Fibroblast of lung (primary cell): ENCODE measurements at regions not wholly inside any gene's neighbourhood (a gene's known extent, or its start where the extent isn't known, plus 50 kb on each side); places are given as distances from the start of the nearest gene placed in this dataset.

Experiments used
- EZH2 ChIP-seq: IDR thresholded peaks from 2 replicates; pipeline ENCODE4 v1.5.1; 2012; ENCODE audit warnings: low read length, control low read depth, mild to moderate bottlenecking; ENCODE audit errors: missing control alignments
- TF ChIP-seq, protein P1 (sequence below), 2 donors: IDR thresholded peaks in 1 of 2; conservative IDR thresholded peaks in 1 of 2; 1 replicate in 1 of 2; 2 replicates in 1 of 2; pipeline ENCODE4 v1.5.1; 2011 to 2012; ENCODE audit warnings: low read length in 2 of 2, control low read depth in 1 of 2, inconsistent platforms in 1 of 2, low read depth in 1 of 2, mild to moderate bottlenecking in 1 of 2

DNA sequence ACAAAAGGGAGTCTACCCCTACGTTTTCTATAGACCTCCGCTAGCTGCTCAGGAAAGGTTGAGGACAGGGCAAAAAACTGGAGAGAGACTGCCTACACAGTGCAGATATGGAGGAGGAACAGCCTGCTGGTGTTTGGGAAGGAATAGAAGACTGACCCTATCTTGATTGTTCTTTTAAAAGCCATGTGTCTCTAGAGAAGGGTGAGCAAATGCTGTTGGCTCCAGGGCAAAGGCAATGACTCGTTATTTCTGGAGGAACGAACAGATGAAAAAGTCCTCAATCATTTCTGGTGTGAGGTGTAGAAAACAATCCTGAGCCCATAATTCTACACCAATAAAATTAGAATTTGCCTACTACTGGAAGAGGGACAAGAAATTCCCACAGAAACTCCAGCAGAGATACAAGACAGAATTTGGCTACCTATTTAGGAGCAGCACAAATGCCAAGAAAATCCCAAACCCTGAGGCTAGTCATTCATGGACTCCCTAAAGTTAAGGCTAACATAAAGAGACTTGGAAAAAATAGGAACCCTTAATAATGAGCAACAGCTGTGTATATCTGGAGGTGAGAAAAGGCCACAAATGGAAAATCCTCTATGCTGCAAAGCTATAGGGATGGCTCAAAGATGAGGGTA is 1206.3 kb upstream of the CNTN5 start:
- TF ChIP-seq, protein P1, sequence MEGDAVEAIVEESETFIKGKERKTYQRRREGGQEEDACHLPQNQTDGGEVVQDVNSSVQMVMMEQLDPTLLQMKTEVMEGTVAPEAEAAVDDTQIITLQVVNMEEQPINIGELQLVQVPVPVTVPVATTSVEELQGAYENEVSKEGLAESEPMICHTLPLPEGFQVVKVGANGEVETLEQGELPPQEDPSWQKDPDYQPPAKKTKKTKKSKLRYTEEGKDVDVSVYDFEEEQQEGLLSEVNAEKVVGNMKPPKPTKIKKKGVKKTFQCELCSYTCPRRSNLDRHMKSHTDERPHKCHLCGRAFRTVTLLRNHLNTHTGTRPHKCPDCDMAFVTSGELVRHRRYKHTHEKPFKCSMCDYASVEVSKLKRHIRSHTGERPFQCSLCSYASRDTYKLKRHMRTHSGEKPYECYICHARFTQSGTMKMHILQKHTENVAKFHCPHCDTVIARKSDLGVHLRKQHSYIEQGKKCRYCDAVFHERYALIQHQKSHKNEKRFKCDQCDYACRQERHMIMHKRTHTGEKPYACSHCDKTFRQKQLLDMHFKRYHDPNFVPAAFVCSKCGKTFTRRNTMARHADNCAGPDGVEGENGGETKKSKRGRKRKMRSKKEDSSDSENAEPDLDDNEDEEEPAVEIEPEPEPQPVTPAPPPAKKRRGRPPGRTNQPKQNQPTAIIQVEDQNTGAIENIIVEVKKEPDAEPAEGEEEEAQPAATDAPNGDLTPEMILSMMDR (conservative IDR thresholded peaks at IDR 0.05 in 1 of 2, IDR thresholded peaks at IDR 0.05 in 1 of 2; ENCODE audit: low read depth in 1 of 2, low read length in 2 of 2), result no peak
- no peak for TF ChIP-seq EZH2
